Tibial nerve (tissue), 4 donors: ENCODE measurements at regions not wholly inside any gene's neighbourhood (a gene's known extent, or its start where the extent isn't known, plus 50 kb on each side); places are given as distances from the start of the nearest gene placed in this dataset.
"Not testable (repeated sequence)": the region's sequence is repeated elsewhere in the genome, so short reads cannot be mapped to it uniquely, and the experiment has no call there.

Source experiments
- CTCF ChIP-seq, 5 experiments: fragments of 200-600 bp in 3 of 5; fragments of 450-650 bp in 2 of 5; sonication (generic) in 3 of 5; IDR thresholded peaks; one replicate each; pipeline ENCODE4 v1.5.1; 2016 to 2019; ENCODE audit warnings: antibody characterized with exemption in 5 of 5, mild to moderate bottlenecking in 3 of 5, moderate library complexity in 2 of 5
- EP300 ChIP-seq, 2 donors: sonication (generic); formaldehyde crosslinking; IDR thresholded peaks; one replicate each; pipeline ENCODE4 v1.6.1; 2017; ENCODE audit warnings: antibody characterized with exemption in 2 of 2, mild to moderate bottlenecking in 1 of 2

DNA sequence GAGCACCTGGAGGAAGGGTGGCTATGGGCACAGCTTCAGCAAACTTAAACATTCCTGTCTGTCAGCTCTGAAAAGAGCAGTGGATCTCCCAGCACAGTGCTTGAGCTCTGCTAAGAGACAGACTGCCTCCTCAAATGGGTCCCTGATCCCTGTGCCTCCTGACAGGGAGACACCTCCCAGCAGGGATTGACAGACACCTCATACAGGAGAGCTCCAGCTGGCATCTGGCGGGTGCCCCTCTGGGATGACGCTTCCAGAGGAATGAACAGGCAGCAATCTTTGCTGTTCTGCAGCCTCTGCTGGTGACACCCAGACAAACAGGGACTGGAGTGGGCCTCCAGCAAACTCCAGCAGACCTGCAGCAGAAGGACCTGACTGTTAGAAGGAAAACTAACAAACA is 307.8 kb downstream of the AGTPBP1 start:
- not testable (repeated sequence) for TF ChIP-seq EP300, CTCF (IDR thresholded peaks at IDR 0.05)
